A549 (cell line): ENCODE measurements at regions not wholly inside any gene's neighbourhood (a gene's known extent, or its start where the extent isn't known, plus 50 kb on each side); places are given as distances from the start of the nearest gene placed in this dataset.

Experiments used
- ATAC-seq, 2 experiments: fragments of 200-7000 bp in 1 of 2; fragments of >200 bp in 1 of 2; cut with Nextera tagmentation in 1 of 2; cut with Tn5 transposase in 1 of 2; 3 replicates each; pipeline versions ENCODE4 v1.8.0 to v1.9.1; 2018 to 2020; ENCODE audit warnings: mild to moderate bottlenecking in 1 of 2, moderate library complexity in 1 of 2
- CTCF ChIA-PET: fragments of 300-600 bp; sonication (Branson Sonifier 250); formaldehyde crosslinking; extraction: SDS; loops from one replicate; lab custom pipeline; 2021; ENCODE audit warnings: antibody characterized with exemption, inconsistent platforms; lab: Yijun Ruan, JAX
- POLR2A ChIA-PET: fragments of 350-600 bp; formaldehyde crosslinking; extraction: SDS; loops from one replicate; lab custom pipeline; 2021; ENCODE audit warnings: antibody characterized with exemption, inconsistent platforms; lab: Yijun Ruan, JAX
- DNase-seq, 2 experiments: peaks; one replicate each; pipeline versions ENCODE4 v3.0.0 to v3.0.0-alpha.2; 2011 to 2016; ENCODE audit warnings: low read depth in 1 of 2, low spot score in 1 of 2
- FAIRE-seq: peaks from 2 replicates; lab custom pipeline; 2011; peaks lifted over from hg19 to GRCh38; lab: Jason Lieb, UNC
- H3K27ac ChIP-seq, 2 experiments: fragments of >200 bp; sonication (Bioruptor Twin); formaldehyde crosslinking; 3 replicates each; pipeline ENCODE4 v1.5.1; 2016 to 2017
- H3K4me1 ChIP-seq: fragments of >200 bp; sonication (Bioruptor Twin); formaldehyde crosslinking; 3 replicates; pipeline ENCODE4 v1.6.1; 2016
- H3K4me2 ChIP-seq: fragments of >200 bp; sonication (Bioruptor Twin); formaldehyde crosslinking; 3 replicates; pipeline ENCODE4 v1.6.1; 2016
- H3K4me3 ChIP-seq: fragments of >200 bp; sonication (Bioruptor Twin); formaldehyde crosslinking; 3 replicates; pipeline ENCODE4 v1.5.1; 2016
- H3K9me3 ChIP-seq: fragments of >200 bp; sonication (Bioruptor Twin); formaldehyde crosslinking; 3 replicates; pipeline ENCODE4 v1.6.1; 2016
- CBX2 ChIP-seq: fragments of 200-600 bp; sonication (generic); IDR thresholded peaks from 2 replicates; pipeline ENCODE4 v1.6.1; 2016; ENCODE audit warnings: low read depth, mild to moderate bottlenecking, borderline replicate concordance
- CBX8 ChIP-seq: fragments of 200-600 bp; sonication (generic); IDR thresholded peaks from 2 replicates; pipeline ENCODE4 v1.6.1; 2016
- EHF ChIP-seq: fragments of 250-450 bp; sonication (Bioruptor Pico); IDR thresholded peaks from 2 replicates; pipeline ENCODE4 v1.5.0; 2020; ENCODE audit warnings: mild to moderate bottlenecking
- EHMT2 ChIP-seq: fragments of 200-600 bp; sonication (generic); IDR thresholded peaks from 2 replicates; pipeline ENCODE4 v1.6.1; 2016; ENCODE audit warnings: antibody characterized with exemption, low read depth, mild to moderate bottlenecking, moderate library complexity
- ELK1 ChIP-seq: fragments of 150-350 bp; IDR thresholded peaks from 2 replicates; pipeline ENCODE4 v1.6.1; 2014; ENCODE audit warnings: low read depth, mild to moderate bottlenecking, low read length
- EP300 ChIP-seq, 2 experiments: fragments of >200 bp; sonication (Bioruptor Twin); formaldehyde crosslinking; IDR thresholded peaks; 2 replicates in 1 of 2; 3 replicates in 1 of 2; pipeline ENCODE4 v1.6.1; 2016 to 2017
- FOSB ChIP-seq: fragments of 250-450 bp; sonication (Bioruptor Pico); IDR thresholded peaks from 2 replicates; pipeline ENCODE4 v1.5.0; 2020; ENCODE audit warnings: mild to moderate bottlenecking, moderate library complexity
- HMGXB4 ChIP-seq: fragments of 250-450 bp; sonication (Bioruptor Pico); IDR thresholded peaks from 2 replicates; pipeline ENCODE4 v1.5.0; 2021; ENCODE audit warnings: mild to moderate bottlenecking, moderate library complexity, borderline replicate concordance
- HOXA7 ChIP-seq: fragments of 250-450 bp; sonication (Bioruptor Pico); IDR thresholded peaks from 2 replicates; pipeline ENCODE4 v1.5.0; 2020; ENCODE audit warnings: mild to moderate bottlenecking, moderate library complexity
- JUN ChIP-seq, 2 experiments: fragments of >200 bp; sonication (Bioruptor Twin); formaldehyde crosslinking; IDR thresholded peaks; 2 replicates in 1 of 2; 3 replicates in 1 of 2; pipeline ENCODE4 v1.6.1; 2016 to 2017
- JUNB ChIP-seq: fragments of >200 bp; sonication (Bioruptor Twin); formaldehyde crosslinking; IDR thresholded peaks from 2 replicates; pipeline ENCODE4 v1.6.1; 2016
- MAFK ChIP-seq: fragments of 450-650 bp; IDR thresholded peaks from 2 replicates; pipeline ENCODE4 v1.6.1; 2014; ENCODE audit not compliant: partially characterized antibody
- NFE2L2 ChIP-seq: fragments of 150-350 bp; conservative IDR thresholded peaks from 2 replicates; pipeline ENCODE4 v1.6.1; 2014; ENCODE audit warnings: low read length
- NPAS2 ChIP-seq: fragments of 250-450 bp; sonication (Bioruptor Pico); IDR thresholded peaks from 2 replicates; pipeline ENCODE4 v1.8.0; 2022; ENCODE audit warnings: mild to moderate bottlenecking, moderate library complexity, borderline replicate concordance
- NR3C1 ChIP-seq: fragments of >200 bp; sonication (Bioruptor Twin); formaldehyde crosslinking; IDR thresholded peaks from 3 replicates; pipeline ENCODE4 v1.6.1; 2017
- PBX3 ChIP-seq: IDR thresholded peaks from 2 replicates; pipeline ENCODE4 v1.6.1; 2012
- POLR2A ChIP-seq: IDR thresholded peaks from 2 replicates; pipeline ENCODE4 v1.6.1; 2012; ENCODE audit warnings: mild to moderate bottlenecking, low read length
- POLR2AphosphoS2 ChIP-seq: conservative IDR thresholded peaks from 2 replicates; pipeline ENCODE4 v1.6.1; 2012; ENCODE audit warnings: low read length, improper control_type of control experiment, inconsistent platforms
- RARB ChIP-seq: fragments of 250-450 bp; sonication (Bioruptor Pico); IDR thresholded peaks from 2 replicates; pipeline ENCODE4 v1.8.0; 2021; ENCODE audit warnings: mild to moderate bottlenecking, moderate library complexity
- TFCP2L1 ChIP-seq: fragments of 250-450 bp; sonication (Bioruptor Pico); IDR thresholded peaks from 2 replicates; pipeline ENCODE4 v1.5.0; 2021; ENCODE audit warnings: mild to moderate bottlenecking
- TP53 ChIP-seq: fragments of 250-450 bp; sonication (Bioruptor Pico); IDR thresholded peaks from 2 replicates; pipeline ENCODE4 v1.5.0; 2021; ENCODE audit warnings: mild to moderate bottlenecking, moderate library complexity
- ZFP36 ChIP-seq: fragments of 450-650 bp; IDR thresholded peaks from 2 replicates; pipeline ENCODE4 v1.6.1; 2014; ENCODE audit warnings: borderline replicate concordance; ENCODE audit not compliant: partially characterized antibody
- ZSCAN20 ChIP-seq: fragments of 250-450 bp; sonication (Bioruptor Pico); IDR thresholded peaks from 2 replicates; pipeline ENCODE4 v1.8.0; 2022; ENCODE audit warnings: mild to moderate bottlenecking, moderate library complexity
- whole genome bisulfite sequencing: methylation state at CpG from one replicate; pipeline ENCODE4 v1.1.6; 2017; ENCODE audit errors: missing lambda C conversion rate; 5-methylcytosine and 5-hydroxymethylcytosine counted together
- TF ChIP-seq, protein P1 (sequence below): IDR thresholded peaks from 2 replicates; pipeline ENCODE4 v1.6.1; 2012; ENCODE audit warnings: low read depth, borderline replicate concordance
- TF ChIP-seq, protein P2 (sequence below): IDR thresholded peaks from 2 replicates; pipeline ENCODE4 v1.6.1; 2012
- TF ChIP-seq, protein P3 (sequence below): fragments of >200 bp; sonication (Bioruptor Twin); formaldehyde crosslinking; IDR thresholded peaks from 3 replicates; pipeline ENCODE4 v1.5.1; 2016

DNA sequence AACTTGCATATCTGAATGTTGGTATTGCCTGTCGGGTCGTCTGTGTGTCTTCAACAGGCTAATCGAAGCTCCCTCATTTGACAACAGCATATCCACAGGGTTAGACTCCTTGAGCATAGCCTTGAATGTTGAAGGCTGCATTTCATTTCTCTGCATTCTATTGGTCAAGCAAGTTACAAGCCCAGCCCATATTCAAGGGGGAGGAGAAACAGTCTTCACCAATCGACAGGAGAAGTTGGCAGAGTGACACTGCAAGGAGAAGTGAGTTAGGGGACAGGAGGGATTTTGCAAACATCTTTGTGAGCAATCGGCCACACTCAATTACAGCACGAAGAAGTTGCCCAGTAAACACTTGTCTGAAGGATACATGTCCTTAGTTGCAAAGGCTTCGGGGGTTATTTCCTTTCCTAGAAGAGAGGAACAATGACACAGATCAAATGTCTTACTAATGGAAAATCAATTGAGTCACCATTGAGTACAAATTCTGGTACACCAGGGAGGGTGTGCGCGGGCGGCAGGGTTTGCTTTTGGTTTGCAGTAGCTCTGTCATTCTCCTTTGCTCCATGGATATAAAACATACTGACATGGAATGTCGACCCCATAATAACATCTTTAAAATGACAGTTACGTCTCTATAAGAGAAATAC lies 60.6 kb upstream of the NT5E start:
- TF ChIP-seq PBX3 (no peak), MAFK (no peak), NPAS2 (CRISPR knock-in tag) (no peak), ZSCAN20 (CRISPR knock-in tag) (no peak)
- TF ChIP-seq, protein P1, sequence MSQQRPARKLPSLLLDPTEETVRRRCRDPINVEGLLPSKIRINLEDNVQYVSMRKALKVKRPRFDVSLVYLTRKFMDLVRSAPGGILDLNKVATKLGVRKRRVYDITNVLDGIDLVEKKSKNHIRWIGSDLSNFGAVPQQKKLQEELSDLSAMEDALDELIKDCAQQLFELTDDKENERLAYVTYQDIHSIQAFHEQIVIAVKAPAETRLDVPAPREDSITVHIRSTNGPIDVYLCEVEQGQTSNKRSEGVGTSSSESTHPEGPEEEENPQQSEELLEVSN: no peak
- FAIRE-seq: no peak
- ChIA-PET CTCF (no interaction called here), POLR2A (no interaction called here)
- no peaks in the 10 kb centered on the region for H3K9me3 ChIP-seq
- no peak overlapping the region for H3K4me3 ChIP-seq
- peaks cover 22% of the 10 kb centered on the region for H3K4me1 ChIP-seq
- H3K27ac ChIP-seq: peak overlapping the region; percentile 37 to 53; a peak in 4 of 6 replicates
- DNase-seq: no peak
- ATAC-seq: no peak
- WGBS: 92% methylated on average over 12 of the region's 12 CpGs
- peak overlapping the region; percentile 53; the same call in 2 of the 3 replicates for H3K4me2 ChIP-seq

DNA sequence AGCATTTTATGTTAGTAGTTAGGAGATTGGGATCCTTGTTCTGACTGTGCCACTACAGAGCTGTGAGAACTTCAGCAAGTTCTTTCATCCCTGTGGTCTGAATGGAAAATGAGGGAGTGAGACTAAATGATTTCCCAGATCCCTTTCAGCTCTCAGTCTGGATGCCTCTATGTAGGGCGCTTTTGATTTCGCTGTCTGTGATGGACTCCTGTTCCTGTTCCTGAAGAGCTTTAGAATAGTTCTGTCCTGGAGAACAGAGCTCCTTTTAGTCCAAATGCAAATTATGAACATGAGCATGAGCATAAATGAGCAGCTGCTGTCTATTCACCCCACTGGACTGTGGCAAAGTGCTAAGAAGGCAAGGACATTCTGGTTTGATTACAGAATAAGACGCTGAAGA lies 61.4 kb upstream of the NT5E start:
- Histone ChIP-seq H3K4me3 (no peak overlapping the region), H3K9me3 (no peaks in the 10 kb centered on the region), H3K4me1 (peaks cover 22% of the 10 kb centered on the region), H3K4me2 (no peak overlapping the region), H3K27ac (0 out of 6 replicates have a peak overlapping the region, but pooled peaks of 1 of the 2 experiments have one; percentile 4)
- FAIRE-seq (no peak), DNase-seq (no peak), ATAC-seq (no peak)
- CTCF ChIA-PET: no interaction called here
- POLR2A ChIA-PET: no interaction called here
- 100% methylated on average over 3 of the region's 3 CpGs for WGBS
- TF ChIP-seq ZFP36 (no peak), JUN (IDR thresholded peaks at IDR 0.05) (no peak), CBX2 (no peak), EP300 (IDR thresholded peaks at IDR 0.05) (no peak), EHMT2 (no peak), POLR2AphosphoS2 (no peak), HMGXB4 (CRISPR knock-in tag) (no peak), NFE2L2 (no peak)
- TF ChIP-seq, protein P2, sequence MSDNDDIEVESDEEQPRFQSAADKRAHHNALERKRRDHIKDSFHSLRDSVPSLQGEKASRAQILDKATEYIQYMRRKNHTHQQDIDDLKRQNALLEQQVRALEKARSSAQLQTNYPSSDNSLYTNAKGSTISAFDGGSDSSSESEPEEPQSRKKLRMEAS: no peak

- ChIA-PET CTCF (interaction anchor here (0.8 to 1.8 kb wide), 2 partner anchors 97 to 109 kb away, joined by 4 to 6 read pairs; no protein-coding TSS in a partner anchor), POLR2A (no interaction called here)
- WGBS: 72% methylated on average over 5 of the region's 5 CpGs
- Histone ChIP-seq H3K4me2 (no peak overlapping the region), H3K27ac (no peak overlapping the region), H3K4me1 (peaks cover 15% of the 10 kb centered on the region), H3K9me3 (no peaks in the 10 kb centered on the region), H3K4me3 (no peak overlapping the region)
- FAIRE-seq (no peak), ATAC-seq (no peak), DNase-seq (no peak)
- TF ChIP-seq, protein P3, sequence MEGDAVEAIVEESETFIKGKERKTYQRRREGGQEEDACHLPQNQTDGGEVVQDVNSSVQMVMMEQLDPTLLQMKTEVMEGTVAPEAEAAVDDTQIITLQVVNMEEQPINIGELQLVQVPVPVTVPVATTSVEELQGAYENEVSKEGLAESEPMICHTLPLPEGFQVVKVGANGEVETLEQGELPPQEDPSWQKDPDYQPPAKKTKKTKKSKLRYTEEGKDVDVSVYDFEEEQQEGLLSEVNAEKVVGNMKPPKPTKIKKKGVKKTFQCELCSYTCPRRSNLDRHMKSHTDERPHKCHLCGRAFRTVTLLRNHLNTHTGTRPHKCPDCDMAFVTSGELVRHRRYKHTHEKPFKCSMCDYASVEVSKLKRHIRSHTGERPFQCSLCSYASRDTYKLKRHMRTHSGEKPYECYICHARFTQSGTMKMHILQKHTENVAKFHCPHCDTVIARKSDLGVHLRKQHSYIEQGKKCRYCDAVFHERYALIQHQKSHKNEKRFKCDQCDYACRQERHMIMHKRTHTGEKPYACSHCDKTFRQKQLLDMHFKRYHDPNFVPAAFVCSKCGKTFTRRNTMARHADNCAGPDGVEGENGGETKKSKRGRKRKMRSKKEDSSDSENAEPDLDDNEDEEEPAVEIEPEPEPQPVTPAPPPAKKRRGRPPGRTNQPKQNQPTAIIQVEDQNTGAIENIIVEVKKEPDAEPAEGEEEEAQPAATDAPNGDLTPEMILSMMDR: no peak
- no peak for TF ChIP-seq POLR2A
- TF ChIP-seq JUNB: no peak
- TF ChIP-seq NR3C1: no peak
- no peak for TF ChIP-seq ELK1
- no peak for TF ChIP-seq FOSB
- no peak for TF ChIP-seq TFCP2L1 (CRISPR knock-in tag)
- TF ChIP-seq JUN (IDR thresholded peaks at IDR 0.05): no peak
- no peak for TF ChIP-seq TP53 (CRISPR knock-in tag)
- TF ChIP-seq HOXA7 (CRISPR knock-in tag): no peak
- no peak for TF ChIP-seq RARB (CRISPR knock-in tag)
- no peak for TF ChIP-seq EHF (CRISPR knock-in tag)
- TF ChIP-seq CBX8: no peak
Measured at GRCh38 chr6:85385636-85386315, 64.1 kb upstream of the NT5E start.
